ENCODE measurements at regions not wholly inside any gene's neighbourhood (a gene's known extent, or its start where the extent isn't known, plus 50 kb on each side); places are given as distances from the start of the nearest gene placed in this dataset.
"Not testable (repeated sequence)": the region's sequence is repeated elsewhere in the genome, so short reads cannot be mapped to it uniquely, and the experiment has no call there.

DNA sequence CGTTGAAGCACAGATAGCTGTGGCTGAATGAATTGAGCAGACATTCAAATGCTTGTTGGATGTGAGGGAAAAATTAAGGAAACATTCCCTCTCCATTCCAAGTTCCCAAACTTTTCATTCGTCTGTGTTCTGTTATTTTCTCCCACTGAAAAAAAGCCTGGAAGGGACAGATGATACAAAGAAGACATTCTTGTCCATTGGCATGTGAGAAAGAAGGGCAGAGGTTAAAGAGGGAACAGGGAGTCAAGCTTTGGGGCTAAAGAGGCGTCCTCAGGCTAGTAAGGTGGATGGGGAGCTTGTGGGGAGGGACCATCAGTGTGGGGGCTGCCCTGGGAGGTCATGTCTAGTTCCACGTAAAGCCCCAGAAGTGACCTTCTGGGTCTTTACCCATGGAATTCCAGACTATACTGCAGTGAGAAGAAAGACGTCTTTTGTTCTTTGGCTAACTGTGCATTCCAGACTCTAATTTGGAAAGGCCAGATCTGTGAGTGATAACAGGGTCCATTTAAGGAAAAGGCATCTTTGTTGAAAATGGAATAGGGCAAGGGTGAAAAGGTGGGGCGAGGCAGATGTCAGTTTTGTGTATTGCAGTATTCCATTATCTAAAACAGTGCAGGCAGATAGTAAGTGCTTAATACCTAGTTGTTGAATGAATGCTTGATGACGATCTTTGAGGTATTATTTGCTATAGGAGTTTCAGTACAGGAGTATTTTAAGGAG, 117.5 kb downstream of the SOX4 start:
- no peak for DNase-seq

GRCh38 chr6:21712213-21712612, 118.7 kb downstream of the SOX4 start:
- no peak for DNase-seq

DNA sequence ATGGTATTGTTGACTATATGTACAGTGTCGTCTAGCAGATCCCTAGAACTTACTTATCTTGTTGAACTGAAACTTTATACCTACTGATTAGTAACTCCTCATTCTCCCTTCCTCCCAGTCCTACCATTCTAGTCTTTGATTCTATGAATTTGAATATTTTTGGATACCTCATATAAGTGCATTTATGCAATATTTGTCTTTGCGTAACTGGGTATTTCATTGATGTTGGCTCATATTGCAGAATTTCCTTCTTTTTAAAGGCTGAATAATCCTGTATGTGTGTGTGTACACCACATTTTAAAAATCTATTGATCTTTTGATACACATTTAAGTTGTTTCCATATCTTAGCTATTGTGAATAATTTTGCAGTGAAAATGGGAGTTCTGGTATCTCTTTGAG, 119.9 kb downstream of the SOX4 start:
- no peak for DNase-seq

GRCh38 chr6:21715180-21715579, 121.6 kb downstream of the SOX4 start:
- DNase-seq = no peak

DNA sequence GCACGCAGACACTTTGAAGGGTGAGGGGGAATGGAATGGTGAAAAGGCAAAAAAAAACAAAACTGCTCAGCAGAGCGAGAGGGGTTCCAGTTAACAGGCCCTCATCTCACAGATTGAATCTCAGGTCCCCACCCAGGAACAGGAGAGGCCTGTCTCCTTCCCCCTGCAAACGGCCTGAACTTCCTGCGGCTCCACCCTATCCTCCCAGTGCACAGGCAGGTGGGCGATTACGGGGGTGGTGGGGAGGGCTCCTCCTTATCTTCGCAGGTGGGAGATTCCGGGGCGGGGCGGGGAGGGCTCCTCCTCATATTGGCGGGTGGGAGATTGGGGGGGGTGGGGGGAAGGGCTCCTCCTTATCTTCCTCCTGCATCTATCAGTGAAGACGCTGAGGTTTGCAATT, 129.0 kb downstream of the SOX4 start:
- DNase-seq = no peak

DNA sequence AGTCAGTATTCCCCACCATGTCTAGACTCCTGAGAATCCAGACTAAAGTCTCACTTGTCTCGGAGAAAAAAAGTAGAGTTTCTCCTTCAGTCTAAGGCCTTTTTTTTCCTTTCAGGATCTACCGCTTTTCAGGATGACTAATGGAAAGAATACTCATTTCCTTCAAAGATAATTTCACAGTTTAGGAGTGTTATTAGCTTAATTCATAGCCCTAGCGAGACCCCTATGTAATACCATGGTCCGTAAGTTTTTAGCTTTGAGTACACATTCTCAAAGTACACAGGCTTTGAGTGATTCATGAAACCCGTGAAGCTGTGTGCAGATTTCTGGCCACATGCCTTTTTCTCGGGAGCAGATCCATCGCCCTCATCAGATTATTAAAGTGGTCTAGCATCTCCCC, 133.1 kb downstream of the SOX4 start:
- no peak for DNase-seq

- no peak for DNase-seq
These were observed 134.6 kb downstream of the SOX4 start for GRCh38 chr6:21728141-21728540.

GRCh38 chr6:21729431-21729830, 135.9 kb downstream of the SOX4 start:
- DNase-seq = no peak

DNA sequence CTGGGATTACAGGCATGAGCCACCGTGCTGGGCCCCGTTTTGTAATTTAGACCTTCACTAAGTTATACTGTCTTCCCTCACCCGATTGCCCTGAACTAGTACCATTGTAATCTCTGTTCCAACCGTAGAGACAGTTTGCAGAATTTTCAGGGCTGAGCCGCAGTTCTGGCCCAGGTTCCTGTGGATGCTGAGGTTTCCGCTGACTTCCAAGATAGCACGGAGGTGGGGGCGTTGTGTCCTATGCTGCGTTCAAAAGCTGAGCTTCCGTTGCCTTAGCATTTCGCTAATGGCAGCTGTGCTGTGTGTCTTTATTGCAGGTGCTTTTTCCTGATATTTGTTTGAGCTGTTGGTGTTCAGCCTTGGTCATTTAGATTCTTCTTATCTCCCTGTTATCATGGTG, 137.0 kb downstream of the SOX4 start:
- DNase-seq = no peak

- no peak for DNase-seq
These were observed 138.0 kb downstream of the SOX4 start for GRCh38 chr6:21731411-21732031.

- DNase-seq = not testable (repeated sequence)
These were observed 138.6 kb downstream of the SOX4 start for GRCh38 chr6:21732032-21732730.

DNA sequence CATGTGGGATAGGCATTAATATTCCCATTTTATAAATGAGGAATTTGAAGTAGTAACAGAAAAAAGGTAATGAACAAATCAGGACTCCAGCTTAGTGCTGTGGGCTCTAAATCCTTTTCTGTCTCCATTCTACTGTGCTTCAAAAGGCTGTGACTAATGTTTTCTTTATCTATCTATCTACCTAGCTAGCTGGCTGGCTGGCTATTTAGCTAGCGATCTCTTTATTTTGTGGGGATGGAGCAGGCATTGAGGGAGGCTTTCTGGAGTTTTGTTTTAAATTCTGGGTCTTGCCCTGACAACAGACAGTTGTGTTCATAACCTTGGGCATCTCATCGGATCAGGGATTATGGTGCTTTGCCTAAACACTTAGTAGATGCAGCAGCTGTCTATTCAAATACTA, 139.2 kb downstream of the SOX4 start:
- no peak for DNase-seq

DNA sequence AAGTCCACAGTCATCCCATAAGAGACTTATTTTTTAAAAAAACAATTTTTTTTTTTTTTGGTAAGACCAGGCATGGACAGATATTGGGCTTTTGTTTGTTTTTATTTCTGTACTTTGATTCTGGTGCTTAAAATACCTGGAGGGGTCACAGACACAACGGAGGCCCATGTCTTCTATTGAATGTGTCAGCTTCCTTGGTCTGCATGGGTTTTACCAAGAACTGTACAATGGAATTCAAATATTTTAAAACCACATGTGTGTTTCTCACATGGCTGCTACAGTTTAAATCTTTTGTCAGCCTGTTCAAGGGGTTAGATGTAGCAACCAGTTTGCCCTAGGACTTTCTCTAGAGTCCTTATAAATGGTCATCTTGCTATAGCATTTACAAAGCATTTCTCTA, 139.8 kb downstream of the SOX4 start:
- no peak for DNase-seq

DNA sequence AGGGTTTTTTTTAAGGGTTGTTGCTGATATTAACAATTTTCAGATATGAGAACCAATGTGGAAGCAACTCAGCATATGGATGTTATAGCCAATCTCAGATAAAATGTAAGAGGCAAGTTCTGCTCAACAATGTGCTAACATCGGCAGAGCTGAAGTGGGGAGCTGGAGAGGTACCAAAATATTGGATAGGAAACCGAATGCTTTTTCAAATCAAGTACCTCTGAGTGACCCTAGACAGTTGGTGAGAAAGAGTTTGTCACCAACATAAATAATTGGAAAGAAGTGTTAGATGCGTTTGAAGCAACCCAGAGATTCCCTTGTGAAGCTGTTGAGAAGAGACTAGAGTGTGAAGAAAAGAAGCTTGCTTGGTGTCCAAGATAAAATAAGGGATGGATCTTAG, 140.7 kb downstream of the SOX4 start:
- DNase-seq = no peak

GRCh38 chr6:21738180-21739094, 144.9 kb downstream of the SOX4 start:
- no peak for DNase-seq

DNA sequence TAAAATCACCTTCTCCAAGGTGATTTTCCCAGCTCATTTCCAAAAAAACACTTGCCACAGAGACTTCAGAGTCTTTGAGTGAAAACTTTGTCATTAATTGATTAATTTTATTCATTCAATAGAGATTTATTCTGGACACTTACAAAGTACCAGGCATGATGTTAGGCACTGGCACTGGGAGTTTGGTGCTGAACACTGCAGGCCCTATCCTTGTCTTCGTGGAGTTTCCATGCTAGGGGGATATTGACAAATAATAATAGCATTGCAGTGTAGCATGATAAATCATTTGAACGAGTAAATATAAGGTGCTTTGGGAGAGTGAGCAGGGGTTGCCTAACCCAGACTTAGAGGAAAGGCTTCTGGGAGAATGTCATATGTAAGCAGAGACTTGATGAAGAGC, 145.7 kb downstream of the SOX4 start:
- no peak for DNase-seq

GRCh38 chr6:21739838-21740237, 146.3 kb downstream of the SOX4 start:
- no peak for DNase-seq

DNA sequence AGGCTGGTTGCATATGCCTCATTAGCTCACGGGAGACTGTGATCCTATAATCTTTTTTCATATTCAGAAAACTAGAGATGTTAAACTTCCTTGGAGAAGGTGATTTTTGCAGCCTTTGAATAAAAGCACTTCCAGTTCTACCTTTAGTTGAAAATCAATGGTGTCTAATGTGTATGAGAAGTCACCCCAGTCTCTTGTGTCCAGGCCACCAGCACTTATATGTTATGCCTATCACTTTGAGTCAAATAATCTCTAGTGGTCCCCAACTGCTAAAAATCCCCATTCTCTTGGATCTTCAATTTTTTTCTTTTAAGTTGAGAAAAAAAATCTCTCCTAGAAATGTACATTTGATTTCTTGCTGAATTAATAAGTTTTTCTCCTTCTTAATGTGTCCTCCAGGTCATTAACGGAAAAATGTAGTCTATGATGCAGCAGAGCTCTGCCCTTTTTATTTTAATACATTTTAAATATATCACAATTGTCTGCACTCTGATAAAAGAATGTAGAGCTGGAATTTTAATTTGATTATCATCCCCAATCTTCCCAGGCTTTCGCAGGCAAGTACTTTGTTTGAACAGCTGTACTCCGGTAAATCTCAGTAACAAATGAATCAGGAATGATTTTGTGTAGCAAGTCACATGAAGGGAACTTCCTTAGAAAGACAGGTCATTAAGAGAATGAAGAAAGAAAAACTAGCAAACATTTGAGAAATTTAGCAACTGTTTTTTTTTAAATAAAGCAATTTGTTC, 147.0 kb downstream of the SOX4 start:
- no peak for DNase-seq

GRCh38 chr6:21741221-21742109, 147.9 kb downstream of the SOX4 start:
- DNase-seq = no peak

DNA sequence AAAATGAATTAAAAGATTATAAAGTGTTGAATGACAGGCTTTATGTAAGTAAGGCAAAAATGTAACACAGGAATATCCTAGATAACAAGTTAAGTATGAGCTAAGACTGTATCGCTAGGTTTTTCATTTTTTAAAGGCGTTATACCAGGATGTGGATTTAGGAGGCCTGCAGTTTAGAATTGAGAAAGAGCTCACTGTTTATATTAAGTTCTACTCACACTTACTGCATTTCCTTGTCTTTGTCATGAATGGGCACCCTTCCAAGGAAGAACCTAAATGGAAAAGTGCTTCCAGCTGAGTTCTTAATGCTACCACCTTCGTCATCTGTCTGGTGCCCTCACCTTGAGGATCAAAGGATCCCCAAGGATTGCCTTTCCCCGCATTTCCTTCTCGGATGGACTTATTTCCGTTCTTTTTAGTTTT, 148.7 kb downstream of the SOX4 start:
- no peak for DNase-seq

DNA sequence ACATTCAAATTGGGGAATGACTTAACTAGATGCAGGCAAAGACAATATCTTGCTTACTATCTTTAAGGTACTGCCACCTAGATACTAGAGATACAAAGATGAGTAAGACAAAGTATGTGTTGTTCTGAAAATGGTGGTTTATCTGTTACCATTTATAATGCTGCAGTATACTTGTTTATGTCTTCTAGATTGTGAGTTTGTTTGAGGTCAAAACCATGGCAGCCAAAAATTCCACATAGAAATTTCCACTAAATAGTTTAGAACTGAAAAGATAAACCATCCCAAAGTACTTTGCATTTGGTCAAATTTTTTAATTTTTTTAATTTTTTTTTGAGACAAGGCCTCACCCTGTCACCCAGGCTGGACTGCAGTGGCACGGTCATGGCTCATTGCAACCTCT, 150.8 kb downstream of the SOX4 start:
- DNase-seq = no peak
